HUES48 (cell line): ENCODE measurements at regions not wholly inside any gene's neighbourhood (a gene's known extent, or its start where the extent isn't known, plus 50 kb on each side); places are given as distances from the start of the nearest gene placed in this dataset.

Experiments
- H3K27ac ChIP-seq: one replicate; pipeline ENCODE4 v1.7.0; 2013; ENCODE audit warnings: low read depth, low read length, inconsistent platforms
- H3K27me3 ChIP-seq: 2 replicates; pipeline ENCODE4 v1.6.1; 2013; ENCODE audit warnings: mild to moderate bottlenecking, low read length; ENCODE audit not compliant: control insufficient read depth, insufficient read depth
- H3K36me3 ChIP-seq: 2 replicates; pipeline ENCODE4 v1.6.1; 2013; ENCODE audit warnings: low read length; ENCODE audit not compliant: control insufficient read depth, insufficient read depth
- H3K4me1 ChIP-seq: 2 replicates; pipeline ENCODE4 v1.6.1; 2013; ENCODE audit warnings: mild to moderate bottlenecking, low read length; ENCODE audit not compliant: control insufficient read depth, insufficient read depth
- H3K4me3 ChIP-seq: 2 replicates; pipeline ENCODE4 v1.5.1; 2013; ENCODE audit warnings: mild to moderate bottlenecking, low read depth, low read length
- H3K9ac ChIP-seq: 2 replicates; pipeline ENCODE4 v1.6.1; 2013; ENCODE audit warnings: mild to moderate bottlenecking, low read depth, low read length, moderate library complexity
- H3K9me3 ChIP-seq: 2 replicates; pipeline ENCODE4 v1.6.1; 2013; ENCODE audit warnings: low read length; ENCODE audit not compliant: control insufficient read depth, insufficient read depth

DNA sequence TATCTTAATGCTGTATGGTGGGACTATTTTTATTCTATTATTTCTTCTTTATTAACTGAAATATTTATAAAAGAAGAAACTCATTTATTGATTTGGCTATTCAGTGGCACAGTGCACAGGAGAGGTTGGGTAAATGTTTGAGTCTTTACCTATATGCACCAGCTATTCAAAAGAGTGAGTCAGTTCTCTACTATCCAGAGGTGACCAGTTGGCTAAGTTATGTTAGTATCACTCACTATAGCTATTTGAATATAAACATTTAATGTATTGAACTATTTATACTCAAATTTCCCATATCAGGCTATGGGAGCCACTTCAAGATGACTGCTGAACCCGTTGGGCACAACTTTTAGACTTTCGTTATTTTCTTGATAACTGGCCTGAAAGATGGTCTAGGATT is 106.1 kb upstream of the VEGFC start:
- Histone ChIP-seq H3K27me3 (no peaks in the 10 kb centered on the region), H3K4me1 (no peaks in the 10 kb centered on the region), H3K9me3 (no peaks in the 10 kb centered on the region), H3K36me3 (no peaks in the 10 kb centered on the region), H3K9ac (no peak overlapping the region), H3K4me3 (no peak overlapping the region), H3K27ac (no peak overlapping the region)

GRCh38 chr4:176902710-176903323 is 110.1 kb upstream of the VEGFC start:
- Histone ChIP-seq H3K27ac (no peak overlapping the region), H3K9me3 (no peaks in the 10 kb centered on the region), H3K27me3 (no peaks in the 10 kb centered on the region), H3K36me3 (no peaks in the 10 kb centered on the region), H3K4me1 (no peaks in the 10 kb centered on the region), H3K9ac (no peak overlapping the region), H3K4me3 (no peak overlapping the region)

DNA sequence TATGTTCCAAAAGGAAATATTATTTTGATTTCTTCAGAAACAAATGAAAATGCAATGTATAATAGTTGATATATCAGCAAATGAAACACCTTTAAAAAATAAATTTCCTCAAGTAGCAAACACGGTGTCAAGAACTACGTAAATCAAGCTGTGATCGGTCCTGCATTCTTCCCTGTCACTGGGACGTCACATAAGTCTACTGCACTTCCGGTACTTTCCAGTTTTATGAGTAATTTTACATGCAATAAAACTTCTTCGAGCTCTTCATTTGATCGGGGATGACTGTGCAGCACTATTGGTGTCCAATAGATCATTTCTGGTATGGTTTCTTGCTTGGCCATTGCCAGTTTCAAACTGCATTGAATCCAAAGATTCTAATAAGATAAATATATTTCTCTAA is 114.0 kb upstream of the VEGFC start:
- H3K4me1 ChIP-seq = no peaks in the 10 kb centered on the region
- H3K9ac ChIP-seq = no peak overlapping the region
- H3K27me3 ChIP-seq = no peaks in the 10 kb centered on the region
- H3K4me3 ChIP-seq = no peak overlapping the region
- H3K27ac ChIP-seq = no peak overlapping the region
- H3K9me3 ChIP-seq = no peaks in the 10 kb centered on the region
- H3K36me3 ChIP-seq = no peaks in the 10 kb centered on the region

DNA sequence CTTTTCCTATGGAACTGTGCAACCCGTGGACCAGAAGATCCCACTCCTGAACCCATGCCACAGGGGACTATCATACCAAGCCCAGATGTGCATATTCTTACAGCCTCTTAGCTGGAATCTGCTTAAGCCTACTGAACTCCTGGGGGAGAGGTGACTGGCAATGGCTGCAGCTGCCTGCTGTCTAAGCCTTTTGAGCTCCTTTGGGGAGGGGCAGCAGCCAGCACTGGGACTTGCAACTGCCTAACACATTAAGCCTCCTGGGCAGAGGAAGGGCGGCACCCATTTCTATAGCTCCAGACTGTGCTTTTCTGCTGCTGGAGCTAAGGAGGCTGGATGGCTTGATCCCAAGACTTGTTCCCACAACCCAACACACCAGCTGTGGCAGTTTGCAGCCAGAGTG is 117.9 kb upstream of the VEGFC start:
- Histone ChIP-seq H3K9me3 (no peaks in the 10 kb centered on the region; the same call in none of the 2 replicates), H3K27me3 (no peaks in the 10 kb centered on the region), H3K36me3 (no peaks in the 10 kb centered on the region), H3K4me3 (no peak overlapping the region), H3K27ac (no peak overlapping the region), H3K4me1 (no peaks in the 10 kb centered on the region), H3K9ac (no peak overlapping the region)

- no peak overlapping the region for H3K4me3 ChIP-seq
- H3K4me1 ChIP-seq = no peaks in the 10 kb centered on the region
- no peak overlapping the region for H3K27ac ChIP-seq
- no peaks in the 10 kb centered on the region for H3K27me3 ChIP-seq
- no peaks in the 10 kb centered on the region; the same call in none of the 2 replicates for H3K9me3 ChIP-seq
- H3K36me3 ChIP-seq = no peaks in the 10 kb centered on the region
- H3K9ac ChIP-seq = no peak overlapping the region
These were observed 126.9 kb upstream of the VEGFC start for GRCh38 chr4:176919631-176920030.

DNA sequence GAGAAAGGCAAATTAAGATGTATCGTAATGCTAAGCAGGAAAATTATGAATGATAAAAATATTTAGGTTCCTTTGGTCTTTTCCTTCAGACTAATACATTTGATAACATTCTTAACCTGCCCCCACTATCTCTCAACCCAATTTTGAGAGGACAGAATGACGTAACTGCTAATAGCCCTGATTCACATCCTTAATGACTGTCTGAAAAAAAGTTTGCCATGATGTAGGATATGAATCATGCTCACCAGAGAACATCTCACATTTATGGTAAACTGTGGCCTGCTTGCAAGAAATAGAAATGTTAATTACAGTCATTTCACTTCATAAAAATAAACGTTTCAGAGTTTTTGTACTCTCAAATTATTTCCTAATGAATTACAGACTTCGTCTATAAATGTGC is 128.0 kb upstream of the VEGFC start:
- H3K9ac ChIP-seq = no peak overlapping the region
- H3K4me3 ChIP-seq = no peak overlapping the region
- peaks cover 2% of the 10 kb centered on the region; the same call in 1 of the 2 replicates for H3K4me1 ChIP-seq
- no peaks in the 10 kb centered on the region for H3K27me3 ChIP-seq
- no peaks in the 10 kb centered on the region; the same call in 1 of the 2 replicates for H3K9me3 ChIP-seq
- no peak overlapping the region for H3K27ac ChIP-seq
- H3K36me3 ChIP-seq = no peaks in the 10 kb centered on the region

GRCh38 chr4:176921256-176921655 is 128.5 kb upstream of the VEGFC start:
- Histone ChIP-seq H3K4me1 (peaks cover 7% of the 10 kb centered on the region), H3K27me3 (no peaks in the 10 kb centered on the region), H3K27ac (no peak overlapping the region), H3K9me3 (no peaks in the 10 kb centered on the region), H3K9ac (no peak overlapping the region), H3K4me3 (no peak overlapping the region), H3K36me3 (no peaks in the 10 kb centered on the region)

DNA sequence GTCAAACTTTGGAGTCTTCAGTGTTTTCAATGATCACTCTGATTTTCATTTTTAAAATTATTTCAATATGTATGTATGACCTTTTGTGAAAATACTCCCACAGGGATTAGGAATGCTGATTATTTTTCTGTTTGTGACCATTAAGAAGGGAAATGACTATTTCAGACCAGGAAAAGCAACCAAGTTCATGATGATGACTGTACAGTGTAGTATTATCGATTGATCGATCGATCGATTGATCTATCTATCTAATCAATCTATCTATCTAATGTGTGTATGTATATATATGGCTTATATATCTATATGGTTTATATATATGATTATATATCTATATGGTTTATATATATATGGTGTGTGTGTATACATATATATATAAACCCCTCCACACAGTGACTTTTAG is 131.5 kb upstream of the VEGFC start:
- peaks cover 7% of the 10 kb centered on the region for H3K4me1 ChIP-seq
- no peaks in the 10 kb centered on the region for H3K36me3 ChIP-seq
- H3K27ac ChIP-seq = no peak overlapping the region
- no peaks in the 10 kb centered on the region for H3K9me3 ChIP-seq
- no peak overlapping the region for H3K4me3 ChIP-seq
- no peak overlapping the region for H3K9ac ChIP-seq
- H3K27me3 ChIP-seq = no peaks in the 10 kb centered on the region

DNA sequence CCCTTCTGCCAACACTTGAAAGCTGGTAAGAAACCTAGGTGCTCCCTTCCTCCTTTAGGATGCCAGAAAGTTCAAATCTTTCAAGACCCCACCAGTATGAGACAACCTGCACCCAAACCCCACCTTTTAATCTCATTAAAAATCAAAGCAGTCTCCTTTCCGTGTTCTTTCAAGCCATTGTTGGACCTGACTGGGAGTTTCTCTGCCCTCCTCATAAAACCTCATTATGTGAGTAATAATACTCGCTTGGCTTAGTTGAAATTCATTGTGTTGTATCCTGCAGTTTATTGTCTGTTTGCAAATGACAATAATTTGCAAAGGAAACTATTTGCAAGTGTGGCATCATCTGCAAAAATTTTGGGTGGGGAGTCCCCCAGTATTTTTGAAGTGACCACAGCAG is 133.2 kb upstream of the VEGFC start:
- peaks cover 7% of the 10 kb centered on the region for H3K4me1 ChIP-seq
- H3K9ac ChIP-seq = no peak overlapping the region
- H3K9me3 ChIP-seq = no peaks in the 10 kb centered on the region
- no peak overlapping the region for H3K27ac ChIP-seq
- H3K27me3 ChIP-seq = no peaks in the 10 kb centered on the region
- no peaks in the 10 kb centered on the region for H3K36me3 ChIP-seq
- no peak overlapping the region for H3K4me3 ChIP-seq

- no peak overlapping the region for H3K9ac ChIP-seq
- no peak overlapping the region for H3K4me3 ChIP-seq
- H3K27ac ChIP-seq = no peak overlapping the region
These were observed 134.4 kb upstream of the VEGFC start for GRCh38 chr4:176927117-176927516.

GRCh38 chr4:176927664-176928063 is 134.9 kb upstream of the VEGFC start:
- Histone ChIP-seq H3K36me3 (no peaks in the 10 kb centered on the region), H3K9me3 (no peaks in the 10 kb centered on the region), H3K4me1 (peaks cover 7% of the 10 kb centered on the region), H3K9ac (no peak overlapping the region), H3K27me3 (no peaks in the 10 kb centered on the region), H3K27ac (no peak overlapping the region), H3K4me3 (no peak overlapping the region)

More at GRCh38 chr4:176927117-176927516, 134.4 kb upstream of the VEGFC start:
- peaks cover 7% of the 10 kb centered on the region for H3K4me1 ChIP-seq
- H3K36me3 ChIP-seq = no peaks in the 10 kb centered on the region
- no peaks in the 10 kb centered on the region for H3K9me3 ChIP-seq
- H3K27me3 ChIP-seq = no peaks in the 10 kb centered on the region
